GM12874 (cell line): ENCODE measurements at regions not wholly inside any gene's neighbourhood (a gene's known extent, or its start where the extent isn't known, plus 50 kb on each side); places are given as distances from the start of the nearest gene placed in this dataset.

ENCODE experiments used
- TF ChIP-seq, protein P1 (sequence below): IDR thresholded peaks from 2 replicates; pipeline ENCODE4 v1.5.1; 2011; ENCODE audit warnings: low read depth, mild to moderate bottlenecking, control low read depth, low read length, moderate library complexity; ENCODE audit not compliant: insufficient read depth

- TF ChIP-seq, protein P1, sequence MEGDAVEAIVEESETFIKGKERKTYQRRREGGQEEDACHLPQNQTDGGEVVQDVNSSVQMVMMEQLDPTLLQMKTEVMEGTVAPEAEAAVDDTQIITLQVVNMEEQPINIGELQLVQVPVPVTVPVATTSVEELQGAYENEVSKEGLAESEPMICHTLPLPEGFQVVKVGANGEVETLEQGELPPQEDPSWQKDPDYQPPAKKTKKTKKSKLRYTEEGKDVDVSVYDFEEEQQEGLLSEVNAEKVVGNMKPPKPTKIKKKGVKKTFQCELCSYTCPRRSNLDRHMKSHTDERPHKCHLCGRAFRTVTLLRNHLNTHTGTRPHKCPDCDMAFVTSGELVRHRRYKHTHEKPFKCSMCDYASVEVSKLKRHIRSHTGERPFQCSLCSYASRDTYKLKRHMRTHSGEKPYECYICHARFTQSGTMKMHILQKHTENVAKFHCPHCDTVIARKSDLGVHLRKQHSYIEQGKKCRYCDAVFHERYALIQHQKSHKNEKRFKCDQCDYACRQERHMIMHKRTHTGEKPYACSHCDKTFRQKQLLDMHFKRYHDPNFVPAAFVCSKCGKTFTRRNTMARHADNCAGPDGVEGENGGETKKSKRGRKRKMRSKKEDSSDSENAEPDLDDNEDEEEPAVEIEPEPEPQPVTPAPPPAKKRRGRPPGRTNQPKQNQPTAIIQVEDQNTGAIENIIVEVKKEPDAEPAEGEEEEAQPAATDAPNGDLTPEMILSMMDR, result no peak
Observed at GRCh38 chr6:115842338-115842737, 218.4 kb downstream of the FRK start.

DNA sequence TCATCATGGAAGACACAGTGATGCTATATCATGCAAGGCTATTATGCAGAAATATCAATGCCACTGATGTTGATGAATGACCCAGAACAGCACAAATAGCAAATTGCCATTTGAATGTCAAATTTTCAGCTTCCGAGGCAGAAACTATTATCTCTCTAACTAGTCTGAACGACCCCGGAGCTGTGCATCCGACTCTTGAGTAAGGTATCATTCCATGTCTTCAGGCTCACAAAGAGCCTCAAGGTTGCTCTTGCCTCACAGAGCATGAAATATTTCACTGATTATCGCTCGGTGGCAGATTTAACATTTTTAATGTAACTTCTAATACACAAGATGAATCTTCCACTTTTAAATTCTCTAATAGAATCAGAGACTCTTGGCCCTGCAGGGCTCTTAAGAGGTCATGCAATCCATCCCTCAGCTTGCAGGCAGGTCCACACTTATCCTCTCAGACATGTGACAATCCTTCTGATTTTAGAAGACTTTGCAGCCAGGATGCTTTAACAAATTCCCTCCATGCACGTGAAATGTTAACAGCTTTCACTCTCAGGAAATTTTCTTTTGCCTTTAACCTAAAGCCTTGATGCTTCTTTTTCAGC is 221.0 kb downstream of the FRK start:
- TF ChIP-seq, protein P1, result no peak

DNA sequence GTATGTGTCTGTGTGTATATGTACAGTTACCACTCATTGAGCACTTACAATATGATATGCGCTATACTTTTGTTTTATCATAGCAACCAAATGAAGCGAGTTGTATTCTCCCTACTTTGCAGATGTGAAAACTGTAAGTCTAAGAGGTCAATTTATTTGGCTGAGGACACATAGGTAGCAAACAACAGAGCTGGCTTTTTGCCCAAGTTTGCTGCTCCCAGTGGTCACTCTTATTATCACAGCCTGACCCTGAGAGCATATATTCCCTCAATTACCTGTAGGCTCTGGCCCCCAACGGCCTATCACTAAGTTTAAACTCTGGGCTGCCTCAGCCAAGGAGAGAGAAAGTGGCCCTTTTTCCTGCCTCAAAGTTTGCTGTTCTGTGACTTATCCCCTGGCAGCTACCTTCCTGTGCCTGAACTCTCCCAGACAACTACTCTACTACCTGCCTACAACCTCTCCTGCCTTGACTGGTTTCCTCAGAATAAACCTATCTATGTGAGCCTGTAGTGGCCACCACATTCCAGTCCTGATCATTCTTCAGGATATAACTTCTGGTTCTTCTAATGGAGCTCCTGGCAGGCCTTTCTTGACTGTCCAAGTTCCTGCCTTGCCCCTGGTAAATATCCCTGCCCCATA is 221.8 kb downstream of the FRK start:
- TF ChIP-seq, protein P1, result peak; percentile 70

- TF ChIP-seq, protein P1, result no peak
Observed at GRCh38 chr6:115838216-115838615, 222.5 kb downstream of the FRK start.

GRCh38 chr6:115835314-115835713 is 225.4 kb downstream of the FRK start:
- TF ChIP-seq, protein P1, result no peak

- TF ChIP-seq, protein P1, result no peak
Observed at GRCh38 chr6:115832786-115833185, 227.9 kb downstream of the FRK start.

- TF ChIP-seq, protein P1, result no peak
Observed at GRCh38 chr6:115832186-115832585, 228.5 kb downstream of the FRK start.
